ENCODE measurements at regions not wholly inside any gene's neighbourhood (a gene's known extent, or its start where the extent isn't known, plus 50 kb on each side); places are given as distances from the start of the nearest gene placed in this dataset.
A peak's percentile ranks its signal among the peaks of the same experiment; 100 is the strongest.

- no peak for DNase-seq
Observed at GRCh38 chr9:91025856-91026255, 224.2 kb downstream of the SYK start.

GRCh38 chr9:91026266-91026665 is 224.6 kb downstream of the SYK start:
- no peak for DNase-seq

GRCh38 chr9:91027005-91027404 is 225.4 kb downstream of the SYK start:
- no peak for DNase-seq

GRCh38 chr9:91028166-91028827 is 226.7 kb downstream of the SYK start:
- no peak for DNase-seq

GRCh38 chr9:91029650-91030361 is 228.2 kb downstream of the SYK start:
- no peak for DNase-seq

GRCh38 chr9:91032121-91032531 is 230.5 kb downstream of the SYK start:
- DNase-seq: no peak

GRCh38 chr9:91033270-91033669 is 231.7 kb downstream of the SYK start:
- no peak for DNase-seq

- DNase-seq: no peak
Observed at GRCh38 chr9:91033797-91034196, 232.2 kb downstream of the SYK start.

- no peak for DNase-seq
Observed at GRCh38 chr9:91034521-91034920, 232.9 kb downstream of the SYK start.

GRCh38 chr9:91034976-91035824 is 233.6 kb downstream of the SYK start:
- DNase-seq: no peak

- no peak for DNase-seq
Observed at GRCh38 chr9:91035825-91036208, 234.2 kb downstream of the SYK start.

GRCh38 chr9:91036356-91036755 is 234.7 kb downstream of the SYK start:
- DNase-seq: no peak

- peak in 1 of 2 experiments; percentile 70 for DNase-seq
Observed at GRCh38 chr9:91036826-91037510, 235.3 kb downstream of the SYK start.

GRCh38 chr9:91037511-91038482 is 236.2 kb downstream of the SYK start:
- no peak for DNase-seq

GRCh38 chr9:91038483-91039124 is 237.0 kb downstream of the SYK start:
- DNase-seq: no peak

GRCh38 chr9:91039125-91039834 is 237.7 kb downstream of the SYK start:
- DNase-seq: no peak

GRCh38 chr9:91039835-91040140 is 238.2 kb downstream of the SYK start:
- no peak for DNase-seq

- DNase-seq: no peak
Observed at GRCh38 chr9:91040371-91041215, 239.0 kb downstream of the SYK start.

- no peak for DNase-seq
Observed at GRCh38 chr9:91042024-91042423, 240.4 kb downstream of the SYK start.

GRCh38 chr9:91042541-91042940 is 240.9 kb downstream of the SYK start:
- DNase-seq: no peak

All from cerebellar nuclear complex (tissue), 1 donor.